ENCODE measurements at regions not wholly inside any gene's neighbourhood (a gene's known extent, or its start where the extent isn't known, plus 50 kb on each side); places are given as distances from the start of the nearest gene placed in this dataset.
A peak's percentile ranks its signal among the peaks of the same experiment; 100 is the strongest.
"Not testable (repeated sequence)": the region's sequence is repeated elsewhere in the genome, so short reads cannot be mapped to it uniquely, and the experiment has no call there.

- DNase-seq (ENCODE audit: low spot score): no peak
Observed at GRCh38 chr10:106296750-106297392, 867.6 kb downstream of the SORCS1 start.

- peak; percentile 5 for DNase-seq (ENCODE audit: low spot score)
Observed at GRCh38 chr10:106284802-106285587, 879.5 kb downstream of the SORCS1 start.

DNA sequence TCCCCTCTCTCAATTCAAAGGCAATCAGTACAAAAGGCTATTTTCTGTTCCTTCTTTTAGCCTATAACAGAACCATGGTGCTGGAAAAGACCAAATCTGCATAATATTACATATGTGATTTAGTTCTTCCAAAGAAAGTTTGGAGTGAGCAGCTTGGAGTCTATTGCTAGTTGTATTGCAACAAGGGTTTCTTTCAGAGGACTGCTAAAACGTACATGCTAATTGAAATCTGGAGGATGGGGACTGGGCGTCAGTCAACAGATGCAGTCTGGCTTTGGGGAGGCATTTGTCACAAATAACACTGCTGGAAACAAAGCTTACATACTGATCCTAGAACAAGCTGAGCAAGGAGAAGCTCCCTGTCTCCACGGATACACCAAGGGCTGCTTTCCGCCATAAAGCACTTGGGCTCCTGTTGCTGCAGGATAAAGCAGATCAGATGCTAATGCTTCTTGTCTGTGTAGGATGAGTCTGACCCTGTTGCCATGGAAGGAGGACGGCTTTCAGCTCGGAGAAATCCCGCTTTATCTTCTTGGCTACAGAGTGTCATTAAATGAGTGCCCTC, 883.5 kb downstream of the SORCS1 start:
- no peak for DNase-seq (ENCODE audit: low spot score)

GRCh38 chr10:106278383-106278782, 886.1 kb downstream of the SORCS1 start:
- DNase-seq (ENCODE audit: low spot score): no peak

GRCh38 chr10:106271237-106271636, 893.3 kb downstream of the SORCS1 start:
- DNase-seq (ENCODE audit: low spot score): no peak

DNA sequence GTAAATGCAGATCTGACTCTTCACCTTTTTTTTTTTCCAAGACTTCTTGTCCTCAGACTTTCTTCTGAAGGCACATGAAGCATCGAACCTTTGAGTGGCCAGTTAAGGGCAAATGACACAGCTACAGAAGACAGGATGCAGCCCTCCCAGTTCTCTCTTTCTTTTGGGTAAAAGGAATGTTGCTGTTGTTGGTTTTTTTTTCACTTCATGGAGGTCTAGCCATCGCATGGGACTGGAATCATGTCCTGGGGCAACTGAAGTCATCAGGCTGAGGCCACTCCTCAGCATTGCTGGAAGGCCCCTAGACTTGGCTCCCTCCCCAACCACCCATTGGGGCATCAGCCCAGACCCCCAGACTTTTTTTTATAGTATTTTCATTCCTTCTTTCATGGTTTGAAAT, 896.5 kb downstream of the SORCS1 start:
- DNase-seq (ENCODE audit: low spot score): no peak

- DNase-seq (ENCODE audit: low spot score): no peak
Observed at GRCh38 chr10:106267591-106267990, 896.9 kb downstream of the SORCS1 start.

GRCh38 chr10:106257432-106257831, 907.1 kb downstream of the SORCS1 start:
- not testable (repeated sequence) for DNase-seq (ENCODE audit: low spot score)

DNA sequence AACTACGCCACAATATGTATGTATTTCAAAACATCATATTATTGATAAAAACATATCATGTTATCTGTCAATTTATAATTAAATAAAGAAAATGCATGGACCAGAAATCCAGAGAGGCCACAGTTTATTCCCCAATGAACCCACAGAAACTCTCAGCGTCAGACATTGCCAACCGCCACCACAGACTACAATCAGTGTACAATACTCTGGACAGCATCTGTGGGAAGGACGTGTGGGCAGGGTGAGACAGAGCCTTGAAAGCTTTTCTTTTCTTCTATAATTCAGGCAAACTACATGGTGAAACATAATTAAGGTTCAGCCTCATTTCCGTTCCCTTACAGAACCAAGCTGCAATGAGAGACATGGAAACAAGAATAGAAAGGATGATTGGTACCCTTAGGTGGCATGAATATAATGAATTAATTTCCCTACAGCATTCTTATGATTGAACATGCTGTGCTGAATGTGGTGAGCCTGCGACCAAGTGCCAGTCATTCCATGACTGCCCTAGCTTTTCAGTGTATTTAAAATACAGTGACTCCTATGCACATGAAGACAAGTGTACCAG, 909.3 kb downstream of the SORCS1 start:
- no peak for DNase-seq (ENCODE audit: low spot score)

DNA sequence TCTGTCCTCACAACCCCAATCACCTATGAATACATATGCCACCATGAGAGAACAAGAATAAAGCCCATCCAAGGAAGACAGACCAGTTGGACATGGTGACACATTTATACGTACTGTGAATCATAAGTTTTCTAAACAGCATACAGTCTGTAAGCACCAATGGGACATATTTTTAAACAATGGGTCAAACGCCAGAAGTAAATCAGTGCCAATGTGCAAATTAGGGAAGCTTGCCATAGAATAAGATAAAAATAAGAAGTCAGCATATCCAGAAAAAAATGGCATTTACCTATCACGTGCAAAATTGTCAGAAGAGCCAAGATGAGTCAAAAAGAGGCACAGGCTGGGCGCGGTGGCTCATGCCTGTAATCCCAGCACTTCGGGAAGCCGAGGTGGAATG, 910.4 kb downstream of the SORCS1 start:
- no peak for DNase-seq (ENCODE audit: low spot score)

DNA sequence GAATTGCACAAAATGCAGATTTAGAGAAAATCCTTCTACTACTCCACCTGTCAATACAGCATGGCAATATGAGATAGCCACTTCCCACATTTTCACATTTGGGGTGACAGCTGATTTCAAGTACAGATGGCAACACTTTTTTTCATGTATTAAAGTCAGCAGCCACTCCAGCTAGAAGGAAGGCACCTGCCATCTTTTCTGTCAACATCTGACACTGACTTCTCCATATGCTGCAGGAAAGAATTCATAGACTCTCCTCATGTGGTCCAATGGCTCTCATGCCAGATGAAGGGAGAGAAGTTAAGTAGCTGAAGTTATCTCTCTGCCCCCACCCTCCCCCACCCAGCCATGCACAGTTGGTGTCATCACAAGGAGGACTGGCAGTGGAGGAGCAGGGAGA, 912.0 kb downstream of the SORCS1 start:
- no peak for DNase-seq (ENCODE audit: low spot score)

DNA sequence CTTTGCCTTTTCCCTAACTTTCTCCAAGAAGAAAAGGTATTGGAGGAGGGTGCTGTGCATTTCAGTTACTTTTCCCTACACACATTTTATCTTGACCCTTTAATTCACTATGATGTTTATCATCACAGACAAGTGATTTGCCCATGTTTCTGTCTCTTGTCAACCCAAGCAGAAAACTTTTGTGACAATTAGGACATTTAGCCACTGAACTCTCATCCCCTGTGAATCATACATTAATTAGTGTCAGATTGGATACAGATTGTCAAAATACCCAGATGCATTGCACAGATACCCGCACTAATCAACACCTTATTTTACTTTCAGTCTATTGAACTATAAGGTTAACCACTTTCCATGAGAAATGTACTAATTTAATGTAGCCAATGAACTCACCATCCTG, 912.9 kb downstream of the SORCS1 start:
- no peak for DNase-seq (ENCODE audit: low spot score)

DNA sequence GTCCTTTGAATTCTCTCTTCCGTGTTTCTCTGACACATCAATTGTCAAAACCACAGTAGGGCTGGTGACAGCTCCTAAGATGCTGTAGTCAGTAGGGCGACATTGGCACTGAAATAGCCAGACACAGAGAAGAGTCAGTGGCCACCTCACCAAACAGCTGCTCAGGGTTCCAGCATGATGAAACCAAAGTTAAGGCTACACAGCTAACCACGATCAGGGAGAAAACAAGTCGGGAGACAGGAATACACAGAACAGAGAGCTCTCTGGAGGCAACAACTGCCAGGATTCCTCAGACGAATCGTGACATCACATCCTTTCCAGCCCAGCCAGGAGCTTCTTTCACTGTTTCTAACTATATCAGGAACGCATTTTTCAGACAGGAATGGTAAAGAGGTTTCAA, 922.2 kb downstream of the SORCS1 start:
- DNase-seq (ENCODE audit: low spot score): no peak

DNA sequence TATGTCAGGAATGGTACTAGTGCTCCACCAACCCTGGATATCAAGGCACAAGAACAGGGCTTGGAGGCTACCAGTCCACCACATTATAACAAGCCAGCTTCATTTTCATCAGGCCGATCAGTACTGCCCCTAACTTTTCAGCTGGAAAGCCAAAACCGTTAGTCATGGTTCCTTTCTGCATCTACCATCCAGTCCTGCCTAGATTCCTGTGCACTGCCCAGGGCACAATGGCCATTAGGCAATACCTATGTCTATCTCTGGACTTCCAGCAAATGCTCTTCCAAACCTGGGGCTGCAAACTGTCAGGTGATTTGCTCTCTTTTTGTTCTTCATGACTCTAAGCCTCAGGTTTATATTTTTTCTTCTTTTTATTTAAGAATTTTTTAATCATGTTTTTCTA, 937.7 kb downstream of the SORCS1 start:
- DNase-seq (ENCODE audit: low spot score): no peak

- no peak for DNase-seq (ENCODE audit: low spot score)
Observed at GRCh38 chr10:106226142-106226541, 938.4 kb downstream of the SORCS1 start.

DNA sequence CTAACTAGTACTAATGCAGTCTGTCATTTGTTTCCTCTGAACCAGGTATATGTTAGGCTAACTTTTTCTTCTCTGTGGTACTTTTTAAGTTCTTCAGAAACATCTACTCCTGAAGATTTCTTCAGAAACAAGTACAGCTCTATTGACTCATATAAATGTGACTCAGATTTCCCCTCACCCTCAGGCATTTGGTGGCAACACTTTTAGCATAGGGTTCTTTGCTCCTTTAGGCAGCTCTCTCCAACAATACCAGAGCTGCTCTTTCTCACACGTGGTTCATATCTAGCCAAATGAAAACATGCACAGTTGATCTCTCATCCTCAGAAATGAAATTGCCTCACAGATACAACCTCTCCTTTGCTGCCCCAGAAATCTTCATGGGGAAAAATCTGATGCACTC, 939.8 kb downstream of the SORCS1 start:
- no peak for DNase-seq (ENCODE audit: low spot score)

- DNase-seq (ENCODE audit: low spot score): no peak
Observed at GRCh38 chr10:106217627-106218026, 946.9 kb downstream of the SORCS1 start.

DNA sequence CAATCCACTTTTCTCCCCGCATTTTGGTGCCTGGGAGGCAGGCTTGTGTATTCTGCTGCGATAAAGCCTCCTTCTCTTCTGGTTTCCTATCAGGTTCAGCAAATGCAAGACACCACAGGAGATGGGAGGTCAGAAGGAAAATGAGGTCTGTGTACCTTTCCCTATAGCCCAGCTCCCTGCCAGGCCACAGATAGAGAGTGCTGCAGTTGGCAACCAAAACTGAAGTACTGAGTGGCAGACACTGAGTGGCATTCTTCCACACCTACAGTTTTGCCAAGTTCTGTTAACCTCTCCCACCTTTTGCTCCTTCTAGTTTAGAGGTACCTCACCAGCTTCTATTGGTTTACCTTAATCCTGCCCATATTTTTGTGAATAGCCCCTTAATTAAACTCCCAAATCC, 948.4 kb downstream of the SORCS1 start:
- no peak for DNase-seq (ENCODE audit: low spot score)

DNA sequence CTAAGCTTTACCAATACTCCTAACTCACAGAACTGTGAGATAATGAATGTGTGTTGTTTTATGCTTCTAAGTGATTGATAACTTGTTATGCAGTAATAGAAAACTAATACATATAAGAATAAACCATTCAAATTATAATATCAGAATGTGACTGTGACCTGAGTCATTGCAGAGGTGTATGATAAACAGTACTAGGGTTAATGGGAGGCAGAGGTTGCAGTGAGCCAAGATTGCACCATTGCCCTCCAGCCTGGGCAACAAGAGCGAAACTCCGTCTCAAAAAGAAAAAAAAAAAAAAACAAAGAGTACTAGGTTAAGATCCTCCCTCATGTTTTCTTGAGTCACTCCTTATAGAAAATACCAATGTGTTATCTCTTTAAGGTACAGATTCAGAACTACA, 950.3 kb downstream of the SORCS1 start:
- no peak for DNase-seq (ENCODE audit: low spot score)

GRCh38 chr10:106213493-106213892, 951.0 kb downstream of the SORCS1 start:
- DNase-seq (ENCODE audit: low spot score): no peak

GRCh38 chr10:106198275-106198674, 966.2 kb downstream of the SORCS1 start:
- DNase-seq (ENCODE audit: low spot score): no peak

DNA sequence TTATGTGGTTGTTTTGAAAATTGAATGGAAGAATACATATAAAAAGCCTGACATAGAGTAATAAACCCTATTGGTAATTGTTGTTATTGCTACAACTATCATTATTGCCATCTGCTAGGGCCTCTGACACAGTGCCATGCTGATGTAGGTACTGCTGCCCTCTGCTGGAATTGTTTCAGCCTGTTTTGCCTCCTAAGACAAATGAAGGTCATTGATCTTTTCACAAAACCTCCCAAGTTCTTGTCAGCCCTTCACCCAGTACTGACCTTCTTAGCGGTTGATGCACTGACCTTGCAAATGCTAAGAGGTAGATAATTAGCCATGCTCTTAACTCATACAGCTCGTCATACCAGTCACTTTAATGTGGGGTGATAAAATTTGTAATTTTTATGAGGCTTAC, 975.2 kb downstream of the SORCS1 start:
- DNase-seq (ENCODE audit: low spot score): peak; percentile 22

DNA sequence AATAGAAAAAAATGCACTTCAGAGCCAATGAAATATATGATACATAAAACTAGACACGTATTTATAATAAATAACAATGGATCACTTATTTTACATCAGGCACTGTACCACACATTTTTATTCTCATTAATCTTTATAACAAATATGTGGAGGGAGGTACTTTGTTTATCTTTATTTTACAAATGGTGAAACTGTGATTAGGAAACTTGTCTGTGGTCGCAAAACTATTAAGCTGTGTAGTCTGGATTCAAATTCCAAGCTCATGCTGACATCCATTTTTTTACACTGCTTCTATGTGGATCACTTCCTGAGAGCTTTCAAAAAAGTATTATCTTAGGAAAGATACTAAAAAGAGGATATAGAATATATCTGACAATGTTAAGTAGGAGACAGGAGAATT, 978.6 kb downstream of the SORCS1 start:
- no peak for DNase-seq (ENCODE audit: low spot score)
